Endothelial cell of hepatic sinusoid (primary cell): ENCODE measurements at regions not wholly inside any gene's neighbourhood (a gene's known extent, or its start where the extent isn't known, plus 50 kb on each side); places are given as distances from the start of the nearest gene placed in this dataset.

Experiments used
- in situ Hi-C: cut with HindIII; loops from 2 replicates; pipeline ENCODE4 v1.10.0; 2017; ENCODE audit warnings: low sequenced_read_pairs

- in situ Hi-C loops = no loop called here
These were observed 107.2 kb upstream of the L3MBTL4 start for GRCh38 chr18:6521803-6522418.

DNA sequence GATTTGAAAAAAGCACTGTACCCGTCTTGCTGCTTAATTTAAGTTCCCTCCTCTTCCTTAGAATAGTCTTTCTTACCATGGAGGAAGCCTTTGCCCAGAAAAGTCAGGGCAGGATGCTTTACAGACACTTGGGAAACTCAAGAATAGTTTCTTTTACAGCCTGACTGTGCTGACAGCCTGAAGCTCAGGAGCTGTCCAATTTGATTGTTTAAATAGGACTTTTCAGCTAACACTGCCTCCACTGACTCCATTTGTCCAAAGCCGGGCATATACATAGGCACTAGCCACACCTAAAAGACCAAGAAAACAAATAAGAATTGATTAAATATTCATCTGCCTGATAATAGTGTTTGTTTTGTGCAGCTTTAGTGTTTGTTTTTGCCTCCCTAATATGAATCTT is 110.9 kb upstream of the L3MBTL4 start:
- in situ Hi-C loops = no loop called here

GRCh38 chr18:6537475-6537874 is 122.8 kb upstream of the L3MBTL4 start:
- in situ Hi-C loops = no loop called here

GRCh38 chr18:6541131-6541679 is 126.5 kb upstream of the L3MBTL4 start:
- in situ Hi-C loops = loop anchor here (5.0 kb wide), 1 partner anchor 341 kb away; no protein-coding TSS in a partner anchor

- in situ Hi-C loops = loop anchor here (5.0 kb wide), 1 partner anchor 340 kb away; no protein-coding TSS in a partner anchor
These were observed 127.6 kb upstream of the L3MBTL4 start for GRCh38 chr18:6542296-6542695.

- in situ Hi-C loops = loop anchor here (5.0 kb wide), 1 partner anchor 339 kb away; no protein-coding TSS in a partner anchor
These were observed 128.7 kb upstream of the L3MBTL4 start for GRCh38 chr18:6543330-6543908.

DNA sequence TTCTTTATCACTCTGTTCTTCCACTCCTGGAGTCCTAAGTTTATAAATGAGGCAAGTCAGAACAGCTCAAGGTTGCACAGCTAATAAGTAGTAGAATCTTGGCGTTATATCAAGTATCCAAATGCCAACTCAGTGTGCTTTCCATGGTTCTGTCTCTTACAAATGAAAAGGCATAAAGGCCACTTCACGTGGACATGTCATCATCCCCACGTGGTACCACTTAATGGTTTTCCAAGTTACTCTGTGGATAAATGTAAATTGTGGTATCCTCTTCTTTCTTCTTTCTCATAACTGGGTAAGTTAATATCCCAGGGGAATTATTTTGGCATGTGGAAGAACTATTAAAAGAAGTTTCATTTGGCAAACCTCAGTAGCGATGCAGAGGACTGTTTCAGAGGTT is 131.5 kb upstream of the L3MBTL4 start:
- in situ Hi-C loops = no loop called here

DNA sequence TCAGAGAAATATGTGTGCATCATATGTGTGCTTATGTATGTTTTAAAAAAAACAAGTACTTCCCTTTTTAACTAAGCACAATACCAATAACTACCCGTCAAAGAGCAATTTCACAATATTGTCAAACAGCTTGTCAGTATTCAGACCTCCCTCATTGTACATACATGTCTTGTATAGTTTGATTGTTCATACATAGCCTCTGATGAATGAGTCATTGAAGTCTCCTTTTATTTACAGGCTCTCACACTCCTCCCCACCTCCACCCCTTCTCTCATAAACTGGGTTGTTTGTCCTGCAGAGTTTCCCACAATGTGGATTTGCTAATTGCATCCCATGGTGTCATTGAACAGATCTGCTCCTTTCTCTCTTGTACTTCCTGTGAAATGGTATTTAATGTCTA is 132.8 kb upstream of the L3MBTL4 start:
- in situ Hi-C loops = no loop called here

DNA sequence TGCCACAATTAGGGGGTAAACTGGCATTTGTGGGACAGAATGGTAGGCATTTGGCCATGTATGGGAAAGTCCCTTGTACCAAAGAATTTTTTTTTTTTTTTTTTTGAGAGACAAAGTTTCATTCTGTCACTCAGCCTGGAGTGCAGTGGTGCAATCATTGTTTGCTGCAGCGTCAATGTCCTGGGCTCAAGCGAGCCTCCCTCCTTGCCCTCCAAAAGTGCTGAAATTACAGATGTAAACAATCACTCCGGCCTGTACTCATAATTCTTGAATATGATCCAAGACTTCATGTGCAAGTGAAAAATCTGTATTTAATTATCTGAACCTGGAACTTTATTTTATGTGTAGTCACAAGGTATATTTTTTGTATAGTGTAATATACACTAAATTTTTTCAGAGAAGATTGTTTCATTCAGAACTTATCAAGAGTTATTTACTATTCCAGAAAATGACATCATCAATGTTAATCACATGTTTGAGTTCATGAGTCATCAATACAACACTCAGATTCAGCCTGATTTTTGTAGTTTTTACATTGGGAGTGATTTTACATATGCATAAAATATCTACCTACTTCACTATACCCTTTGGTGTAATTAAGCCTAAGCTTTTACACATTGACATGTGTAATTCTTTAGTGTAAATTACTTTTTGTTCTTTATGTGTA is 138.7 kb upstream of the L3MBTL4 start:
- in situ Hi-C loops = no loop called here

DNA sequence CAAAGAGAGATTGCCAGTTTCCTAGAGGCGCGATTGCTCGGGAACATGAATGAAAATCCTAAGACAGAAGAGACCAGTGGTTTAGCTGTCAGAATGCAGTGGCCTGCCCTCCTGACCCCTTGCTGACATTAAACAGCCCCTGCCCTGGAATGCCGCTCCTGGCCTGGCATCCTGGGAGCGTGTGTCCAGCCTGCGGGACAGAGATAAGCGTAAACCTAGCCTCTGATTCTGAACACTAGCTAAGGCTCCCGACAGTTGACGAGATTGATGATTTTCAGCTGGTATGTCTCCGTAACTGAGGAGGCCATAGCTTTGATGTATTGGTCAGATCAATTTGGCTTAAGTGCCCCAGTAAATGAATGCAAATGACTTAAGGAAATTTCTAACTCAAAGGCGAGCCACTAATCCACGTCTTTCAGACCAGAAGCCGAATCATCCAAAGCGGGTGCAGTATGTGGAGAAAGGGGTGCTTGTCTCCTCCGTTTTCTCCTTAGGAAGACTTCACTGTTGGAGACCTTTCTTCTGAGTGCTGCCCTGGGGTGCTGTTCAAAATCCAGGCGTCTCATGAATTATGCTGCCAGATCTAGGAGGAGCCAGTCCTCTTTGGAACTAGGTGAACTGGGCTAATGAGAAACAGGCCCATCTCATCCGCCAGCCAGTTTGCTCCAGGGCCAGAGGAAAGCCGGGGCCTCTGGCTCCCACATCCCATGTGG is 142.5 kb upstream of the L3MBTL4 start:
- in situ Hi-C loops = no loop called here

DNA sequence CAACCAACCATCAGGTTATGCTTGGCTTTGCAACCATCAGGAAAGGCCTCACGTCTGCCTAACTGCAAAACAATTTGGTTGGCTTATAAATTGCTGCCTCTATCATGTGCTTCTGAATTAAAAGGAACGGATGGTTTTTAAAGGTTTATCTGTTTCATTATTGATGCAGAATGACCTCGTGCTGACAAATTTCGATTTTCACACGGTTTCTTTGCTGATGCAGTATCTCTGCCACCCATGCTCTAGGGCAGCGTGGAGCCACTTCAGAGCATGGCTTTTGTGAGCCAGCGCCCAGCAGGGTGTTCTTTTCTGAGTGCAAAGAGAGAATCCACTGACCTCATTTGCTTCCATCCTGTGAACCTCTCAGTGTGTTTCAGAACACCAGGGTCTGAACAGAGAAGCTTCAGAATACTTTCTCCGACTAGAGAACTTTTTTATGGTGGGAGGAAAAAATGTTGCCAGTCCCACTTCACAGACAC is 143.1 kb upstream of the L3MBTL4 start:
- in situ Hi-C loops = no loop called here

DNA sequence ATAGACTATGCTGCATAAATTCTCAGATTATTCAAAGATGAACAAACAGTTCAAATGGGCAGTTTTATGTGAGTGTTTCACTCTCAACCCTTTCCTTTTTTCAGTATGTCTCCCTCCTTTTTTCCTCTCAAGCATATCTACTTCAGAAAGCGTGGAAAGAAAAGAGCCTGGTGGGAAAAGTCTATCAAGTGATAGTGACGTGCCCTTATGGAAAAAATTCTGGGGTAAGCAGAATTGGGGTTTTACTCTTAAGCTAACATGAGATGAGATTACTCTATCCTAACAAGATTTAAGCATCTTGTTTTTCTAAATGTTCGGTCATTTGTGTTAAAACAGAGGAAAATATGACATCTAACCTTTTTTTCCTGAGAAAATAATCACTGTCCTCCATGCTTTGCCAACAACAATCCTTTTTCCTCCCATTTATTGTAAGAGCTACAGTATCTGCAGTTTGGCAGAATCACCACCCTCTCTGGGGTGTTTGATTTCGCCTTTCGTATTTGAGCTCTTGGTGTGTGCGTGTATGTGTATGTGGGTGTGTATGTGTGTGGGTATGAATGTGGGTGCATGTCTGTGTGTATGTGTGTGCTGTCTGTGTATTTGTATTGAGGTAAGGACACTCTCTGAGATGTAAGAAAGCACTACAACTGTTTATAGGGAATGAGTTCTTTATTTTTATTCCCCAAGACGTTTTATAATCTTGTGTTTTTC is 143.9 kb upstream of the L3MBTL4 start:
- in situ Hi-C loops = no loop called here

DNA sequence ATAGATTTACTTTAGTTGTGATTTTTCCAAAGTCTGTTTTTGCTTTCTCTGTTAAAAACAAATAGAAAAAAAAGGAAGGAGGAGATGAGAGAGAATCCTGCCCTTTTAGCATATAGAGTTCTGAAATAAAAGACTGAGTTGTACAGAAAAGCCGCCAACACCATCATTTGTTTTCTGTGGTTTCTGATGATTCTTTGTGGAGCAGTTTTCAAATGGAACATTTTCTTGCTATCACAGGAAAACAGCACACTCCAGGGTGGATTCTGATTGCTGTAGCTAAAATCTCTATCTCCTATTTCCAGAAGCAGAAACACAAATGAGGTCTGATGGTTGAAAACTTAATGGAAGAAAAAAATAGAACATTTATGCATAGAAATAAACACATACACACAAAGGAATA is 144.6 kb upstream of the L3MBTL4 start:
- in situ Hi-C loops = no loop called here

- in situ Hi-C loops = no loop called here
These were observed 146.3 kb upstream of the L3MBTL4 start for GRCh38 chr18:6561016-6561415.

GRCh38 chr18:6561420-6561861 is 146.7 kb upstream of the L3MBTL4 start:
- in situ Hi-C loops = no loop called here

GRCh38 chr18:6561862-6562291 is 147.2 kb upstream of the L3MBTL4 start:
- in situ Hi-C loops = no loop called here

- in situ Hi-C loops = no loop called here
These were observed 149.2 kb upstream of the L3MBTL4 start for GRCh38 chr18:6563896-6564295.

DNA sequence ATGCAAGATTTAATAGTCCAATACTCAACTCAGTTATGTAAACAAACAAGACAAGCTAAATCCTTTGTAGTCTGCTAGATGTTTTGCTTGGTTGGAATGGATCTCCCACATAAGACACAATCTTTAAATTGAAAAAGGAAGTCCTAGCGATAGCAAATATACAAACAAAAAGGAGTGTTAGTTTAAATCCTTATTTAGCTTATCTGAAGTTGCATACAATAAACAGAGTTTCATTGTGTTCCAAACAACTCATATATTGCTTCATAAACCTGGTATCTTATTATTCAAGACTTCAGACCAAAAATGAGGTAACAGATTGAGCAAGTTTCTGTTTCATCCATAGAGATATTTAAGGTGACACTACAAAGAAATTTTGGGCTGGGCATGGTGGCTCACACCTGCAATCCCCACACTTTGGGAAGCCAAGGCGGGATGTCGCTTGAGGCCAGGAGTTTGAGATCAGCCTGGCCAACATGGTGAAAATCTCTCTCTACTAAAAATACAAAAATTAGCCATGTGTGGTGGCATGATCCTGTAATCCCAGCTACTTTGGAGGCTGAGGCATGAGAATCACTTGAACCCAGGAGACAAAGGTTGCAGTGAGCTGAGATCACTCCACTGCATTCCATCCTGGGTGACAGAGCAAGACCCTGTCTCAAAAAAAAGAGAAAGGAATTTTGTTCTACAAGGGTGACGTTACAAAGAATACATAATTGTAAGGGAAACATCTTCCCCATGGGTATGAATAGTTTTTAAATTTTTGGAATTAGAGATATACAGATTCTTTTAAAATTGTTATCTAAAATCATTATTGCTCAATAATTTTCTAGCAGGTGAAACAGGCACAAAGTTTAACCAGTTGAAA is 150.5 kb upstream of the L3MBTL4 start:
- in situ Hi-C loops = no loop called here

- in situ Hi-C loops = no loop called here
These were observed 151.0 kb upstream of the L3MBTL4 start for GRCh38 chr18:6565815-6566081.
